GM03348 (cell line): ENCODE measurements at regions not wholly inside any gene's neighbourhood (a gene's known extent, or its start where the extent isn't known, plus 50 kb on each side); places are given as distances from the start of the nearest gene placed in this dataset.
A peak's percentile ranks its signal among the peaks of the same experiment; 100 is the strongest.
"Not testable (repeated sequence)": the region's sequence is repeated elsewhere in the genome, so short reads cannot be mapped to it uniquely, and the experiment has no call there.

Source experiments
- DNase-seq: peaks from one replicate; pipeline ENCODE4 v3.0.0; 2012; ENCODE audit warnings: low spot score

DNA sequence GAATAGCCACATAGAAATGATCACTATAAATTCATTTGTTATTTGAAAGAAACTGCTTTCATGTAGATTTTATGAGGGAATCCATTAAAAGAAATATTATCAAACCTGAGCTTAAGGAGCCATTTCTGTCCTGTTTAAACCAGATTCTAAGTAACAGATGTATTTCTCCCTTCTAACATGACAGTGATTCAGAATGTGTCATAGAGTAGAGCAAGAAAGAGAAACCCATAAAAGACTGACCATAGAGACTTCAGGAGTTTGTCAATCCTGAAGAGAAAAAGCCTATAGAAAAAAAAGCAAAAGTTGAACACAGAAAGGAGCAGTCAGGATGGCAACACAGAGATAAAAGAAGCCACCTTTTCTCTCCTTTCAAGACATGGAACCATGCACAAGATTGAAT lies 390.6 kb downstream of the PRIM2 start:
- DNase-seq: not testable (repeated sequence)

DNA sequence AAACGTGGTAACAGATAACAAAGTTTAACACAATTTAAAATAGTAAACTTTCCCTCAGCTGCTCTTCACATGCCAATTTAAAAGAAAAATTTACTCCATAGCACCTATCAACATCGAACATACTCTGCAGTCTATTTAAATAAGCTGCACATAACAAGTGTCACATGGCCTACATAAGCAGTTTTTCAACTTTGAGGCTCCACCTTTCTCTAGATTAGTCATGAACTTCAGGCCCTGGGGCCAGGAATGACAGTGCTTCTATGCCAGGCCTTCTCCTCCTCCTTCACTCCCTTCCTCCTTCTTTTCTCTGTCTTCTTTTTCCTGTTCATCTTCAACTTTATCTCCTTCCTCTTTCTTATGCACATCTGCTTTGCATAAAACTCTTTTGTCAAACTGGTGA lies 405.1 kb downstream of the PRIM2 start:
- not testable (repeated sequence) for DNase-seq

DNA sequence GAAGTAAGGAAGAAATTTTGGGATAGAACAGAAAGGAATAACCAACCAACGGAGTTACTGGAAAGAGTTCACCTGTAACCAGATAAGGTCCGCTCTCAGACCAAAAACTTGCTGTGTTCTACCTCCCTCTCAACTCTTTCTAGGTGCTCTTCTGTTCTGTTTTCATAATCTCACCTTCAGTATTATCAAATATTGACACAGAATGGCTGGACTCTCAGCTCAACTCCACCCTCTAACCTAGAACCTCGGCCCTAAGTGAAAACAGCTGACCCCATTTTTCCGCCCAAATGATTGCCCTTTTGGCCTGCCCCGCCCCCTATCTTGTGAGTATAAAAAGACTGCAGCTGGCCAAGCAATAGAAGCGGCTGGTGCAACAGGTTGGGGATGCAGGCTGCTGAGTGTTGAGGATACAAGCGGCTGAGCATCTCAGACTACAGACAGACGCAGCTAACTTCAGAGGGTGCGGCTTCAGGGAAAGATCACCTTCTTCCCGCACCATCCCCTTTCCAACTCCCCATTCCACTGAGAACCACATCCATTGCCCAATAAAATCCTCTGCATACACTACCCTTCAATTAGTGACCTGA lies 406.5 kb downstream of the PRIM2 start:
- not testable (repeated sequence) for DNase-seq

GRCh38 chr6:57729407-57729806 lies 412.0 kb downstream of the PRIM2 start:
- not testable (repeated sequence) for DNase-seq

DNA sequence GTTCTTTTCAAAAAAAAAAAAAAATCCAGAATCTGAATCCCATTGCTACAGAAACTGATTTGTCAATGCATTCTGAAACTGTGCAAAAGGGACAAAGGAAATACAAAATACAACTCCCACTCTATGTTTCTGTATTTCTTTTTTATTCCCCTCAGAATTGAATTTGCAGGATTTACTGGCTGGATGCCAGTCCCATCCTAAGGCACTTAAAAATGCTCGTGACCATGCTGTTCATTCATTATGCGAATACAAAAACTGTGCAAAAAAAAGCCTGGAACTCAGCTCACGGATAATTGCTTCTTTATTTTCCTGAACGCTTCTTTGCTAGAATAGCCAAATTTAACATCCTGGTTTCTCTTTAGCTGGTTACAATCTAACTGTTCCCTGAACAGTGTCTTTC lies 413.3 kb downstream of the PRIM2 start:
- DNase-seq: not testable (repeated sequence)

DNA sequence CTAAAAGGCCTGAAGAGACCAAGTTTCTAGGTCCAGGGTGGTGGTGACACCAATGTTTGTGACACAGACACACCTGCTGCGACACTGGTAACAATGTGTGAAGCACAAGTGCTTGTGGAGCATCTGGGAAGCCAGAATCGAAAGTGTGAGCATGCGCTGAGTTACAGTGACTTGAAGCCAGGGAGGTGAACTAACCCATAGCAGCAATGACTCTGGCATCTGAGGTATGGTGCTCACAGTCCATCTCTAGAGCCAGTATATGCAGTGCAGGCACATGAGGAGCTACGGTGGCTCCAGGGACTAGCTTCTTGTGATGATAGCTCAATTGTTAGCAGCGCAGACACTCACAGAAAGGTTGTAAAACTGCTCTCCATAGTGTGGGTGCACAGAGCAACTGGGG lies 430.3 kb downstream of the PRIM2 start:
- DNase-seq: not testable (repeated sequence)

DNA sequence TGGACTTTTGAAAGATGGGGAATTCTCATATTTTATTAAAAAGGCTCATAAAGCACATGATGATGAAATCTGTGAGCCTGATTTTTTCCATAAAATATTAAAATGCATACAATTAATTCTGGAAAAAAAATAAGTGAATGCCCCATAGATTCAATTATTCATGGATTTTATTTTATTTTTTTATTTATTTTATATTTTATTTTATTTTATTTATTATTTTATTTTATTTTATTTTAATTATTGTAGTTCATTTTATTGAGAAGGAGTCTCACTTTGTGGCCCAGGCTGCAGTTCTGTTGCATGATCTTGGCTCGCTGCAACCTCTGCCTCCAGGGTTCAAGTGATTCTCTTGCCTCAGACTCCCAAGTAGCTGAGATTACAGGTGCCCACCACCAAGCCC lies 442.4 kb downstream of the PRIM2 start:
- not testable (repeated sequence) for DNase-seq

DNA sequence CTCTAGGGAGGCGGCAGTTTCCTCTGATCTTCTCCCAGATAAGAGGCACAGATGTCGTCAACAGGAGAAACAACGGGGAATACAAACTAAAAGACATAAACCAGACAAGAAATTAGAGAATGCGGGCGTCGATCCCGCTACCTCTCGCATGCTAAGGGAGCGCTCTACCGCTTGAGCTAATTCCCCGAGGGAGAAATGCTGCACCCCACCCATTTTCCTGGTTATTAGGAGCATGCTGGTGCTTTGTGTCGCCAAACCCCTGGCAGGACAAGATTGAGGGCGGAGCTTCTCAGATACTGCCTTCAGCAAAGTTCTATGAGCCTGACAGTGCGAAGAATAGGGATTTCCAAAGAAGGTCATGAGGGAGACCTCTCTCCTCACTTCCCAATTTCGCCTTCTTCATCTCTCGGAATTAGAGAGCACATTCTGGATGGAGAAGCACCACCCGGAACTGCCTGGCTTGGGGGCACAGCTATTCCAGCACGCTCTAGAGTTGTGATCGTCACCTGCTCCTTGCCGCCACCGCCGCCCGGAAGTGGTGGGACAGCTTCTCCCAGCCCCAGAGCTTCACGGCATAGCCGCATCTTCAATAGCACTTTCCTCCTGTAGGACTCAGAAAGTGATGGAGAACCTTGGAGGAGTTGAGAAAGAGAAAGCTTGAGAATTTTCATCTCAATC lies 475.4 kb downstream of the PRIM2 start:
- DNase-seq: not testable (repeated sequence)

DNA sequence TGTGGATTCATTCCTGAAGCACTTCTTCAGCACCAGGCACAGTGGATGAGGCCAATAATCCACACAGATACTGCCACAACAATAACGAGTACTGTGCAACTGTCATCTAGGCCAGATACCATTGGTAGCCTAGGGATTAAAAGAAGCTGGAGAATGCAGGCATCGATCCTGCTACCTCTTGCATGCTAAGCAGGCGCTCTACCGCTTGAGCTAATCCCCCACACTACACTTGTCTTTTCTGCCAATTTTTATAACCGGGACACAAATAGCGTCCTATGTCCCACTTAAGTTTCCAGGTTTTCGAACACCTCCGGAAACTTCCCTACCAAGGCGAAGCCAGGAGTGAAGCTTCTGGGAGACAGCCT lies 475.9 kb downstream of the PRIM2 start:
- DNase-seq: not testable (repeated sequence)

- DNase-seq: peak; percentile 4
Measured at GRCh38 chr6:57799703-57800479, 482.5 kb downstream of the PRIM2 start.

GRCh38 chr6:57808581-57808980 lies 491.2 kb downstream of the PRIM2 start:
- DNase-seq: peak; percentile 7

DNA sequence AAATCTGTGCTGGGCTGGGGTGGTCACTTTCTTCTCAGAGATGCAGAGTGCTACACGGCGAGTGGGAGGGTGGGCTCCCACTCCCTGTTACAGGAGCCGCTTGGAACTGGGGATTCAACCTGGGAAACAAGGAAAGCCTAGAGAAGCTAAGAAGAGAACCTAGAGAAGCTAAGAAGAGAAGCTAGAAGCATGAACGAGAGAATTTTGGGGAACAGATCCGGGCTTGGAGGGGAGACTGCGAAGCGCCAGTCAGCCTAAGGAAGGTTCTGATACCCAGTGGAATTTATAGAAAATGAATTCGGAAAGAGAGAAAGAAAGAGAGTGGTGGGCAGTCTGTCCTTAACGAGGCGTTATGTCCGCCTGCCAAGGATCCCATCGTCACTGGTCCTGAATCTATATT lies 492.0 kb downstream of the PRIM2 start:
- not testable (repeated sequence) for DNase-seq

GRCh38 chr6:57813271-57814075 lies 496.0 kb downstream of the PRIM2 start:
- not testable (repeated sequence) for DNase-seq

GRCh38 chr6:57815826-57816225 lies 498.4 kb downstream of the PRIM2 start:
- DNase-seq: not testable (repeated sequence)

DNA sequence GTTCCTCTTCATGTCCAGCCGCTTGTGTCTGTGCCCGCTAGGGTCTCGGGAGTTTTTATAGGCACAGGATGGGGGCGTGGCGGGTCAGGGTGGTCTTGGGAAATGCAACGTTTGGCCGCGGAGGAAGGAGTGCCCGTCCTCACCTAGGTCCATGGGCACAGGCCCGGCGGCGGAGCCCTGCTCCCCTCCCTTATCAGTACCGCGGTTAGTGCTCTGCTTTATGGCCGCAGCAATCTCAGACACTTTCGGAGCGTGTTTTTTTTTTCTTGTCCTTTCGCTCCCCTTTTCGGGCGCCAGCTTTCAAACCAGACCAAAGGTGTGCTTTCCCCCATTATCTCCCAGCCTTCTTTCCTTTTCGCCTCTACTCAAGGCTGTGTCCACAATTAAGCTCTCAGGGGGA lies 503.9 kb downstream of the PRIM2 start:
- not testable (repeated sequence) for DNase-seq

DNA sequence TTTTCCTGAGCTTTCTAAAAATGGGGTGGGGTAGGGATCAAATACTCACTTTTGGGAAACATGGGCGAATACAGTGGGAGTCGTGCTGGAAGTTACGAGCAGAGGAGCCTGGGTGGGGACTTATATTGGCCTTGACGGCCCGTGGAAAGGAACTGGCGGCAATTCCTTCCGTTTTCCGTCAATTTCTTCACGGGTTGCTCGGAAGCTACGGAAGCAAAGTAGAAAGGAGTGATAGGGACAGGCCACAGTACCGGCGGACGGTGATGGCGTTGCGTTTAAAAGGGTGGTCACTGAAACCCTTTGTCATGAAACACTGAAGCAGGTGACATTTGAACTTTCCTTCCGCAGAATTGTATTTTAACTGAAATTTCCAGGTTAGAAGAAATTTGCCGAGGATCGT lies 505.0 kb downstream of the PRIM2 start:
- not testable (repeated sequence) for DNase-seq

DNA sequence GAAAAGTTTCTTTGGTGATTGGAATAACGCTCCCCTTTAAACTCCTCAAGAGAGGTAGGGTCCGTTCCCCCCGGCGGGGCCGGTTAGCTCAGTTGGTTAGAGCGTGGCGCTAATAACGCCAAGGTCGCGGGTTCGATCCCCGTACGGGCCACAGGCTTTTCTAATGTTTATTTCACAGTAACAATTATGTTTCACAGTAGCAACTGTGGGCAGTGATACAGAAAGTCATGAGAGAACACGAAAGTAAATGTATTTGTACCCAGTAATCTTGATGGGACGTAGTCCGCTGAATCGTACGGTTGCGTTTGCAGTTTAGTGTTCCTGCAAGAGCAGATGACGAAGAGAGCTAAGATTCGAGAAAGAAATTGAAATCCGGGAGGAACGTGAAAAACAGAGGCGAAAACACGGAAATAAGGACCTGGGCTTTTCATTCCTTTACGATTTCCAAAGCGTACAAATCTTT lies 505.5 kb downstream of the PRIM2 start:
- DNase-seq: no peak

DNA sequence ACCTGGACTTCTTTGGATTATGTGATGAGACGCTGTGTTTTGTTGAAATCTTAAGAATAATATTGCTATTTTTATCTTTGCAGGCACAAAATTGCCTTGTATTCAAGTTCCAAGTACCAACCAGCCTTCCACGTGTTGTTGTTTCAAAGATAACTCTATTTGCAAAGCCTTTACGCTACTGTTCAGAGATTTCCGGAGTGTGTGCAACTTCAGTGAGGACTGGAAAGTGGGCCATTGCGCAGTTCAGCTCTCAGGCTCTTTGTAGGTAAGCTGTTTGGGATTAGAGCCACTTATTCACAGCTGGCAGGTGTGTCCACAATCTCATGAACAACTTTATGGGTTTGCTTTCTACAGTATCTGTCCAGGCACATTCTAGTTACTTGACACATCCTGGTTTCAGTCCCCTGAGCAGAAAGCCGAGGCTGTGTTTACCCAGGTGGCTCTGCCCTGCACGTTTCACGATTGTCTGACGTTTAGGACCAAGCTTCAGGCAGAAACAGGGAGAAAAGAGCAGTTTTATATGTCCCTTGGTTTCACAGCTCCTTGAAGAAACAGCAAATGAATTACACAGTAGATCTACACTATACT lies 520.3 kb downstream of the PRIM2 start:
- DNase-seq: not testable (repeated sequence)

GRCh38 chr6:57841551-57841950 lies 524.1 kb downstream of the PRIM2 start:
- DNase-seq: not testable (repeated sequence)

- DNase-seq: peak; percentile 38
Measured at GRCh38 chr6:57853745-57854407, 536.4 kb downstream of the PRIM2 start.
